ENCODE measurements at regions not wholly inside any gene's neighbourhood (a gene's known extent, or its start where the extent isn't known, plus 50 kb on each side); places are given as distances from the start of the nearest gene placed in this dataset.
"Not testable (repeated sequence)": the region's sequence is repeated elsewhere in the genome, so short reads cannot be mapped to it uniquely, and the experiment has no call there.

DNA sequence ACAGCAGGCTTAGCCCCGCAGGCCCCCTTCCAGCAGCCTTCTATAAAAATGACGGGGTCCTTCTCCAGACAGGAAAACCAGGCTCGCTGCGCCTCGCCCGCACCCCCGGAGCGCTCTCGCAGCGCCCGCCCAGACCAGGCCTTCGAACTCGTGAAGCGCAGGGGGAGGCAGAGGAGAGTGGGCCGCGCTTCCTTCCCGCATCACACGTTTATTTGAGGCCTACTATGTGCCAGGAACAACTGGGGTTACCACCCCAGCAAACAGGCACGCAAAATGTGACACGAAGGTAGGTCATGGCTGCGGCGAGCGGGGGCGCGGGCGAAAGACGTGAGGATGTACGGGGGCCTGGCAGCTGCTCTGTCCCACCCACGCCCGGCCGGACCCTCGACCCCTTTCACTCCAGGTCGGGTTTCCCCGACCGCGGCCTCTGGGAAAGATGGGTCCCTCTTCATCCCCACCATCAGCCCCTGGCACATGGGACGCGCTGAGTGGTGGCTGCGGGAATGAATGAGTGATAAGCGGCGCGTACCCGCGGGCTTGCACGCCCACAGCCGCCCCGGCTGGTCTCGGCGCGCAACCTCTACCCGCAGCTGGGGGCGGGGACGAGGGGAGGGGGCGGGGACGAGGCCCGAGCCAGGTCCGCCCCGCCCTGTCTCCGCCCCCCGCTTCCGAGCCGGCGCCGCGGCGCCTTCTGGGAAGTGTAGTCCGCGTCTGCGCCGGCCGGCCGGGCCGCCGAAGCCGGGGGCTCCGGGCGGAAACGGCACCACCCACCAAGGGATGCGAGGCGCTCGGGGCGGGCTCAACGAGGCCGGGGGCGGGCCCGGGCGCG lies 59.1 kb downstream of the ZNF467 start:
- DNase-seq, result peak; percentile 67 to 95

DNA sequence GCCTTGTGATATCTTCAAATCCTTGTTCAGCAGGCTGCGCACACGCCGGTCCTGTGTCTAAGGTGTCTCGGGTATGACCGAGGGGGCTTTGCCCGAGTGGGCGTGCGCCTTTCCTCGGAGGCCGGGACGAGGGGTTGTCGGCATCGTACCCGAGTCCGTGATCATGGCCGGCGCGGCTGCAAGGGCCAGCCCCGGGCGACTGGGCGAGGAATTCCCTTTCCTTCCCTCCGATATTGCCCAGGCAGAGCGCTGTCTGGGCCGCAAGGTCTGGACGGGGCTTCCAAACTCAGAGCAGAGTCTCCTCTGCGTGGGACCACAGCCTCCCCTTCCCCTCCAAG lies 59.7 kb downstream of the ZNF467 start:
- no peak for DNase-seq

DNA sequence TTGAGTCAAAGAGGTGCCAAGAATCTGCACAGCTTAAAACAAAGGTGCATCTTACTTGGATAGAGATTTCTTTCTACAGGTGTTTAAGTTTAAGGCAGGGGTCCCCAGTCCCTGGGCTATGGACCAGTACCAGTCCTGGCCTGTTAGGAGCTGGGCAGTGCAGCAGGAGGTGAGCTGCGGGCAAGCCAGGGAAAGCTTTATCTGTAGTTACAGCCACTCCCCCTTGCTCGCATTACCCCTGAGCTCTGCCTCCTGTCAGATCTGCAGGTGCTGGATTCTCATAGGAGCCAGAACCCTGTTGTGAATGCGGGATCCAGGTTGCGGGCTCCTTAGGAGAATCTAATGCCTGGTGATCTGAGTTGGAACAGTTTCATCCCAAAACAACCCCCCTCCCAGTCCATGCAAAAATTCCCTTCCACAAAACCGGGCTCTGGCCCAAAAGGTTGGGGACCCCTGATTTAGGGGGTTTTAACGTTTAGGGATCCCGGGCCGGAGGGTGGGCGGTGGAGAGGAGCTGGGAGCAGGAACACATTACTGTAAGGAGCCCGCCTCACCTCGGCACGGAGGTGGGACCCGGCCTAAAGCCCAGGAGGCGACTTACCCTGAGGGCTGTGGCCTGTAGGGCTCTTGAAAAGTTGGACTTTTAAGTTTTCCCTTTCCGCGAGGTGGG lies 60.2 kb downstream of the ZNF467 start:
- no peak for DNase-seq

DNA sequence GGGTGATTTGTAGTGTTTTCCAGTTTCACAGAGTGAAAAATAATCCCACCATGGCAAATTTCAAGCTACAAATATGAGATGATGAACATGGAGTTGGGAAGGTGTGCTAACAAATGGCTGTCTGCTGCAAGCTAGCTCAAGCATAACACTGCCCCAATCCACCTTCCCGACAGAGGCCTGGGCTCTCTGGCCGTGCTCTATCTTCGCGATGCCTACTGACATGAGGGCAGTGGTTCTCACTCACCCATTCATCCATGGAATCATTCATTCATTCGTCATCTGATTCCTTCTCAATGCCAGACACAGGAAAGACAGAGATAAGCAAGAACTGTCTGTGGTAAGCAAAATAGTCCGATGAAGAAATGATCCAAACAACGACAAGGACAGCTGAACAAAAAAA lies 65.4 kb downstream of the ZNF467 start:
- DNase-seq, result no peak

DNA sequence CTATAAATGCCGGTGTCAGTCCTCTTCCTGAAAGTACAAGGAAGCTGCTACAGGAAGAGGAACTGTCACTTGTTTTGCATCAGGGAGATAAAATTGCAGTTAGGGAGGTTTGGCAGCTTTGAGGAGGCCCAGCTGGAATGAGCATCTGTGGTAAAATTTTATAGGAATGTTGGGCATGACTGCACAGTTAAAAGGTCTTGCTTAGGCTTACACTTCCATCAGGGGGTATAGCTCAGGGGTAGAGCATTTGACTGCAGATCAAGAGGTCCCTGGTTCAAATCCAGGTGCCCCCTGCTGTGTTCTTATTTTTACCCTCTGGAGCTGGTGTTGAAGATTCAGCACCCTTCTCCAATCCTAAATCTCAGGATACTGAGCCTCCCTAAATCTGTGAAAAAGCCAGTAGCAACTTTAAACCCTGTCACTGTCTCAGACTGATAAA lies 65.9 kb downstream of the ZNF467 start:
- peak in 1 of 2 experiments; percentile 43 for DNase-seq

DNA sequence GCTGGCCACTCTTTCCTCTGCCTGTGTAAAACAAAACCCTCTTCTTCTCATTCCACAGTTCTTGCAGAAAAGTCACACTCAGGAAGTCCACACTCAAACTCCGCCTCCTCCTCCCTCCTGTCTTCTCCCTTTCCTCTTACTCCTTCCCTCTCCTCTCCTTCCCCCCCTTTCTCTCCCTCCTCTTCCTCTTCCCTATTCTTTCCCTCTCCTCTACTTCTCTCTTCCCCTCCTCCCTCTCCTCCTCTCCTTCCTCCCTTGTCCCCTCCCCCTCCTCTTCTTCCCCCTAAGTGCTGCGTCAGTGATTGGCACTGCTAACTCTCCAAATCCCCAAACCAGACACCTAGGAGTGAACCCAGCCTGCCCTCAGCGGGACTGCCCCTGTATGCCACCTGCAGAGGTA lies 67.0 kb downstream of the ZNF467 start:
- DNase-seq, result no peak

DNA sequence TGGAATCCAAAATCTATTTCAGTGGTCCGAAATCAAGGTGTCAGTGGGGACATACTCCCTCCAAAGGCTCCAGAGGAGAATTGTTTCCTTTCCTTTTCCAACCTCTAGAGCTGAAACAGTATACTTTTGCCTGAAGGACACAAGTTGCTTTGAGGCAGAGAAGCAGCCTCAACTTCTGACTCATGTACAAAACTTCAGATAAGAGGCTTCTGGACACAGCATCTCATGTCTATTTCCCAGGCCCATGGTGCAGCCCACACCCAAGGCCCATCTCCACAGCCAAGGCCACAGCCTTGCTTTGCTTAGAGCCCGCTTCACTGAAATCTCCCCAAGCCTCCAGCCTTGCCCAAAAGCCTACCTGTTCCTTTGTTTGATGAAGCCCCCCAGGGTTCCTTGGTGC lies 68.9 kb downstream of the ZNF467 start:
- DNase-seq, result no peak

DNA sequence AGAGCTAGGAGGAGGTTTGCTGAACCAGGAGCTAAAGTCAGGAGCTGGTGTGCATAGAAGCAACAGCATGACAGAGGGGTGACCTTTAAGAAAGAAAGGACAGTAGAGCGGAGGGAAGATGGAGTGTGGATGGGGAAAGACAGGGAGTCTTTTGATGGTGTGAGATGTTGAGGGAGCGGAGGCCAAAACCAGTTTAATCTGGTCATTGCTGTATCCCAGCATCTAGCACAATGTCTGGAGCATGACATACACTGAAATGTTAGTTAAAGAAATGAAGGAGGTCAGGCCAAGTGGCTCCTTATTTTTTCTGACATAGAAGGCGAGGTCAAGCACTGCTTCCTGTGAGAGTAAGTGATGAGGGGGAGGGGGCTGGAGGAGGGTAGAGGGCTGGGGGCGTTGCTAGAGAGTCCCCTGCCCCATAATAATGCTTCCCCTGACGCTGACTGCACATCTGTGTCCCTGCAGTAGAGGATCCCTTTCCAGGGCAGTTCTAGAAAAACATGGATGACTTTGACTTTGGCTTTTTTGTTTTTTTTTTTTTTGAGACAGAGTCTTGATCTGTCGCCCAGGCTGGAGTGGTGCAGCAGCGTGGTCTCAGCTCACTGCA lies 70.2 kb downstream of the ZNF467 start:
- DNase-seq, result no peak

DNA sequence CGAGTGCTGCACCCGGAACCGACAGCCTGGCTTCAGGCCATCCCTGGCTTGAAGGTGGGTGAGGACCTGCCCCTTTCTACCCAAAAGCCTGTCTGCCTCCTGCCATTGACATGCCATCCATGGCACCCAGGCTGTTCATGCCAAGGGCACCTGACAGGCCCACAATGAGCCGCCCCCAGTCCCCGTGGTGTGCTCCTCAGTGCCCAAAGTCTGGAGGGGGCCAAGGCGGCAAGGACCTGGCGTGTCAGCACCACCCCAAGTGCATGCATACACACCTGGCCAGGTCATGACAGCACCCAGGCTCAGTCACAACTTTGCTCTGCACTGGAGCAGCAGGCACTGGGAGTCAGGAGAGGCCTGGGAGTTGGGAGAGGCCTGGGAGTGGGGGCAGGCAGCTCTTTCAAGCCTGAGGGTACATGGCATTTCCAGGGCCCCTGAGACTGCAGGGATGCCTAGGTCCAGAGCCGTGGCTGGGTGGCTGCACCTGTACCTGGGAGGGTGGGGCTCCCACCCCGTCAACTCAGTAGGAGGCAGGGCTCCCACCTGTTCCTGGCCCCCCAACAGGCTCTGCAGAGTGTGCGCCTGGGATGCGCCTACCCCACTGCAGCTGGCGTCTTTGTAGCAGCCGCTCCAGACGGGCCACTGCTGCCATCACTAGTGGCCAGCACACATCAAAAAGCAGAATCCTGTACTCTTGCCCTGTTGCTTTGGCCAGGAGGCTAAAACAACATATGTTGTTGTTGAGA lies 71.7 kb downstream of the ZNF467 start:
- no peak for DNase-seq

DNA sequence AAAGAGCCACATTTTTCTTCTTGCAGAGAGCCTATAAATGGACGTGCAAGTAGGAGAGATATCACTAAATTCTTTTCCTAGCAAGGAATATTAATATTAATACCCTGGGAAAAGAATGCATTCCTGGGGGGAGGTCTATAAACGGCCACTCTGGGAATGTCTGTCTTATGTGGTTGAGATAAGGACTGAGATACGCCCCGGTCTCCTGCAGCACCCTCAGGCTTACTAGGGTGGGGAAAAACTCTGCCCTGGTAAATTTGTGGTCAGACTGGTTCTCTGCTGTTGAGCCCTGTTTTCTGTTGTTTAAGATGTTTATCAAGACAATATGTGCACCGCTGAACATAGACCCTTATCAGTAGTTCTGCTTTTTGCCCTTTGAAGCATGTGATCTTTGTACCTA lies 75.6 kb downstream of the ZNF467 start:
- not testable (repeated sequence) for DNase-seq

DNA sequence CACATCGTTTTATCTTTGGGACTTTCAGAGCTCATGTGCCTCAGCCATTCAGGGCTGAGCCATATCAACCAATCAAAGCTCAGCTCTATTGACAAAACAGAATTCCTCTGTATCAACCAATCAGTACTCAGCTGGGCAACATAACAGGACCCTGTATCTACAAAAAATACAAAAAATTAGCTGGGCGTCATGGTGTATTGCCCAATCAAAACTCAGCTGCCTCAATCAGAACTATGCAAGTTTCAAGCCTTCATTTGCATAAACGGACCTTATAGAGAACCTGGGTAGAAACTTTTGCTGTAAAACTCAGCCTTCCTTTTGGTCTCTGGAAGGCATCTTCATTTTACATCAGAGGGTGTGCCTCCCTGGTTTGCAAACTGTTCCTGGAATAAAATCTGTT lies 77.1 kb downstream of the ZNF467 start:
- DNase-seq, result no peak

DNA sequence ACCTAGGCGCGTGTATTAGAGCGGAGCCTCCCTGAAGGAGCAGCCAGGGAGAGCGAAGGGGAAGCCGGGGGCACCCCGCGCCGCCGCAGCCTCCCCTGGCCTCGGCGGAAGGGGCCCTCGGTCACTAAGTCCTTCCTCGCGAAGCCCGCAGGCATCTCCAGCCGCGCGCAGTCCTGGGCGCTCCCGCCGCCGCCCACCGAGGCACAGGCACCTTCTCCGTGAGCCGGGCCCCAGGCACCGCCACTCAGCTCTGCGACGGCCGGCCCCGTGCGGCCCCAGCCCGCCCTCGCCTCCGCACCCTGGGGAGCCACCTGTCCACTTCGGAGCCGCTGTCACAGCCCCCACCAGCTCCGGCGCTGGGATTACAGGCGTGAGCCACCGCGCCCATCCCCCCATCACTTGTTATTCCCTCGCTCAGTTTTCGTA lies 80.8 kb downstream of the ZNF467 start:
- no peak for DNase-seq

DNA sequence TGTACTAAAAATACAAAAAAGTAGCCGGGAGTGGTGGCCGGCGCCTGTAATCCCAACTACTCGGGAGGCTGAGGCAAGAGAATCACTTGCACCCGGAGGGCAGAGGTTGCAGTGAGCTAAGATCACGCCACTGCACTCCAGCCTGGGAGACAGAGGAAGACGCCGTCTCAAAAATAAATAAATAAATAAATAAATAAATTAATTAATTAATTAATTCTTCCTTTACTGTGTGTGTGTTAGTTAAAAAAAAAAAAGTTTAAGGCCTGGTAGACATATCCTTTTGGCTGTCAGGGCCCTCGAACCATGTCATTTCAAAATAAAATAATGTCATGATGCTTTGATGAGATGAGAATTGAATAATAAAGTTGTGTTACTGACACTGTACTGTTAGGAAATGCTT lies 81.3 kb downstream of the ZNF467 start:
- no peak for DNase-seq

DNA sequence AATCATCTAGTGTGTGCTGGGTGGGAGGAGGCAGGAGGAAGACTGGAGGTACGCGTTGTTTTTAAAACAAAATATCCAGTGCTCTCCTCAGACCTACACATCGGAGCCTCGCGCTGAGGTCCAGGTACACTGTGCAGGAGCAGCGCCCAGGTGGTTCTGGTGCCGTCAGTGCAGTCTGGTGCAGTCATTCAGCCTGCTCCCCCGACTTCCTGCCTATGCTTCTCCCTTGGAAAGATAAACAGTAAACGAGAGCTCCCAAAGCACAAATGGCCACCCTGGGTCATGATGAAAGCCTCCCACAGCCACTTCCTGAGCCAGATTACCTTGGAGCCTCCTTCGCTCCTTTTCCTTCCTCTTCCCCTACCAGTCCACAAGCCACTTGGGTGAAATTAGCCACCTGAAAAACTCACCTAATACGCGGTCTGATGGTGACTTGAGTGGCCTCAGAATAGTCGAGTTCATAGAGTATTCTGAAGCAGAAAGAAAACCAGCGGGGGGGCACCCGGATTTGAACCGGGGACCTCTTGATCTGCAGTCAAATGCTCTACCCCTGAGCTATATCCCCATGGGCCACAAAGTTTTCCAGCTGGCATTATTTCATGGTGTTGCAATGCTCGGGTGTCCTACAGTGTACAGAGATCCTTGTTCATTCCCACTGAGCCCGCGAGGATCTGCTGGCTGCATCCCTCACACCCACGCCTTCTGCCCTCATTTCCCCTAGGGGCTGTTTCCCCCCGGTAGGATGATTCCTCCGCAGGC lies 82.5 kb downstream of the ZNF467 start:
- peak in 1 of 2 experiments; percentile 62 for DNase-seq

DNA sequence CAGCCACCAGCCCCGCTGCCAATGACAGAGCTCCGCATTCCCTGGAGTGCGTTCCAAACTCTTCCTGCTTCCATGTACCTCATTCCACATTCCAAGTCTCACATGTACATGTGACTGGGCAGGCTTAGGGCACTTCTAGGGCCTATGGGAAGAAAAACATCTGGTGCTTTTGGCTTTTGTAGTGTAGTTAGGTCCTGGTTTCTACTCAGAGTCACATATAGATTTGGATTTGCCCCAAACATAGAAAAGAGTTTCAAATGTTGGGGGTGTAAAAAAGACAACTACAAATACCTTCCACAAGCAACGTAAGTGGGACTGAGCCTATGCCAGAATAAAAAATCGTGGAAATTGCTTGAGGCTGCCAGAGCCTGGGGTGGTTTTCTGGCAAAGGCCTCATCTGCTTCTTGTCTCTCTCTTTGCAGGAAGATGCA lies 84.1 kb downstream of the ZNF467 start:
- peak in 1 of 2 experiments; percentile 41 for DNase-seq

DNA sequence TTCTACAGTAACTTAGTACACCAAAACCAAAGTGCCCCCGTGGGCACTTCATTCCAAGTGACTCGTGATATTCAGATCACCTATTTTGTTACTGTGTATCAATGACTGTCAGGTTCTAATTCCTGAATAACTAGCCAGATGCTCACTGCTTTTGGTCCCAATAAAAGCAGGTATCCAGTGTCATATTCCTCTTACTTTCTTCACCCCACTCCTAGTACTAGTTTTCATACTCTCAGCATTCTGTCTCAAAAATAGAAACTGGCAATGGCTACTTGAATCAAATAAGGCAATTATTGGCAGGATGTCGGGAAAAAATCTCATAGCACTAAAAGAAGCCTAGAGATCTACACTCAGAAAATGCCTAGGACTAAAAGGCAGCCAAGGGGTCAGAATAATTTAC lies 84.6 kb downstream of the ZNF467 start:
- DNase-seq, result no peak

DNA sequence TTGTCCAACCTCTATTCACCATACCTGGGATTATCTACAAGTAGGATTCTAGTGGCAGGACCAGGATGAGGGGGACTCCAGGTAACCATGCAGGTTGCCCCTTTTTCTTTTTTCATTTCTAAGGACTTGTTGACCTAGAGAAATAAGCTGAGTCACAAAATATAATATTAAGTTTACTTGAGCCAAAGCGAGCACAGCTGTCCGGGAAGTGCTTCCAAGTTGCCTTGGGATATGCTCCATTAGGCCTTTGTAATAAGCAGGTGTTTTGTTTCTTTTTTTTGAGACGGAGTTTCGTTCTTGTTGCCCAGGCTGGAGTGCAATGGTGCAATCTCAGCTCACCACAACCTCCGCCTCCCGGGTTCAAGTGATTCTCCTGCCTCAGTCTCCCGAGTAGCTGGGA lies 85.6 kb downstream of the ZNF467 start:
- DNase-seq, result not testable (repeated sequence)

DNA sequence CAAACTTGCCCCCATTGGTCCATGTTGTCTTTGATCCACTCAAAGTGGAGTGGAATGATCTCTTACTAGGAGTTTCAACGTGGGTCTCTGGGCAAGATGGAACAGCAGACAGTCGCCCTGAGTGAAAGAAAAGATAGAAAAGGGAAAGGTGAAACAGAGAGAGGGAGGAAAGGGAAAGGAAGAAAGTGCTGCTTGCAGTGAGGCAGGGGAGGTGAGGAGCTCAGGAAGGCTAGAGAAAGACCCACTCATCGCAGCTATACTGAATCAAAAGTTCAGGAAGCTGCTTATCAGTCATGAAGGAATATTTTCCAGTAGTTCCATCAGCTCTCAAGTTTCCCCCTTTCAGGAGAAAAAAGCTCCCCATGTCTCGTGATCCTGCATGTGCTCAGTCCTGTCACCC lies 86.9 kb downstream of the ZNF467 start:
- DNase-seq, result no peak

DNA sequence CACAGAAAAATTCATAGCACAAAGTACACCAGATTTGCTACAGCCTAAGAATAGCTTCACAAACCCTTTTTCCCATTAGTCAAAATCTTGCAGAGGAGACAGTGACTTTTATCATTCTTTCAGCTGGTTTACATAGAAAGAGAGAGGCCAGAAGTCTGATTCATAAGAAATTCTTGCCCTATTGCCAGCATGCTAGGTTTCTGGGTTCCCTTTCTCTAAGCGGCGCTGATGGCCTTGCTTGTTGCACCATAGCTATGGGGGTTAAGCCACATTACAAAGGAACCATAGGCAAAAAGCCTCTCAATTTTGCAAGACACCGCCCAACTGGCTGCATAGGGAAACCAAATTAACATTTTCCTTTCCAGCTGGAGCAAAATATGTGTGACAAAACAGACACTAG lies 87.4 kb downstream of the ZNF467 start:
- no peak for DNase-seq

DNA sequence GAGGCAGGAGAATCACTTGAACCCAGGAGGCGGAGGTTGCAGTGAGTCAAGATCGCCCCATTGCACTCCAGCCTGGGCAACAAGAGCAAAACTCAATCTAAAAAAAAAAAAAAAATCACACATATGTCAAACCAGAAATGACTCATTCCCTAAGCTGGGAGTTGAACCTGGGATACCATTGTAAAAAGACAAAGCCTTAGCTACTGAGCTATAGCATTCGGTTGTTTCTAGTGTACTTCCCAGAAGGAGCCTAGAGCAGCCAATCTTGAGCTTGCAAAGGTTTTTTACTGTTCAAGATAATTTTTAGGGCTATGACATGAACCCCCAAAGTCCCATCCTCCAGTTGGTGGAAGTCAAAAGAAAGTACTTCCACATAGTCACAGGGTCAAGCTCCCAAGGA lies 87.9 kb downstream of the ZNF467 start:
- DNase-seq, result no peak

DNA sequence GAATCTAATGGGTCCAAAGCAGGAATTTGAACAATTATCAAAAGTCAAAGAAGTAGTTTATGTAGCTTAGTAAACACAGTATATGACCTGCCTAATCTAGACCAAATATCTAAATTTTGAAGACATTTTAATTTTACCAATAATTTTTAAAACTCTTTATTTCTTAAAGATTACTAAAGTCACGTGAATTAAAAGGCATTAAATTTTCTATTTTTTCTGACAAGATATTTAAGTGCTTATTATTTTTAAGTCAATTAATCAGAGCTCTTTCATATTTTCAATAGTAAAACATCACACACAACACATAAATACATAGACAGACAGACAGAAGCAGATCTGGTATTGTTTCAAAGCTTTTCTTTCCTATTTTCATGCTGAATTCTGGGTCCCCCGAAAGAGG lies 89.5 kb downstream of the ZNF467 start:
- no peak for DNase-seq

DNA sequence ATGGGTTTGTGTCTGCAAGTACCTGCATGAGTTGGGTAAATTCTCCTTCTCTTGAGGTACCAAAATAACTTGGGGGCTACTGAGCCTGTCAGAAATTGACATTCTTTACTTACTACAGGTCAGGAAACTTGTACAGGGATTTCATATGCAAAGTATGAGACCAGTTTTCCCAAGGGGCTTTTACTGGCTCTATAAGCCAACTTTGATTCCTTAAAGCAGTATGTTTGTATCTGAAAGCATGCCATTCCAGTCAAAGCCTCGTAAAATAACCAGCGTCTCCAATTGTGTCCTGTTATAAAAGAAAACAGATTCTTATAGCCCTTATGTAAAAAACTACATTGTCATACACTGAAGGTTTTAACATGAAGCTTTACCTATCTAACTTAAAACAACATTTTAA lies 90.2 kb downstream of the ZNF467 start:
- DNase-seq, result no peak

DNA sequence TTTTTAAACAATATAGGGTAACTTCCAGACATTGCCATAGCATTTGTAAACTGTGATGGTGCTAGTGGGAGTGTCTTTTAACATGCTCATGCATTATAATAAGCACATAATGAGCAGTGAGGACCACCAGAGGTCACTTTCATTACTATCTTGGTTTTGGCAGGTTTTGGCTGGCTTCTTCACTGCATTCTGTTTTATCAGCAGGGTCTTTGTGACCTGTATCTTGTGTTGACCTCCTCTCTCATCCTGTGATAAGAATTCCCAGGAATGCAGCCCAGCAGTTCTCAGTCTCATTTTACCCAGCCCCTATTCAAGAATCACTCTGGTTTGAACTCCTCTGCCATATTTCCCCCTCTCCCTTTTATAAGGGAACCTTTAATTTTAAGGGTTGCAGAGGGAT lies 91.3 kb downstream of the ZNF467 start:
- DNase-seq, result no peak
